Endodermal cell (in vitro differentiated cells): ENCODE measurements at regions not wholly inside any gene's neighbourhood (a gene's known extent, or its start where the extent isn't known, plus 50 kb on each side); places are given as distances from the start of the nearest gene placed in this dataset.

Experiments used
- DNase-seq: peaks from one replicate; pipeline ENCODE4 v3.0.0-alpha.2; 2017
- H3K27ac ChIP-seq: 2 replicates; pipeline ENCODE4 v1.5.1; 2013; ENCODE audit warnings: mild to moderate bottlenecking, low read depth, low read length, moderate library complexity
- H3K27me3 ChIP-seq: 2 replicates; pipeline ENCODE4 v1.6.1; 2013; ENCODE audit warnings: mild to moderate bottlenecking, low read length, moderate library complexity; ENCODE audit not compliant: insufficient read depth, control insufficient read depth, poor library complexity, severe bottlenecking
- H3K36me3 ChIP-seq: 2 replicates; pipeline ENCODE4 v1.7.0; 2013; ENCODE audit warnings: mild to moderate bottlenecking, low read length, moderate library complexity; ENCODE audit not compliant: control insufficient read depth, insufficient read depth
- H3K4me1 ChIP-seq: one replicate; pipeline ENCODE4 v1.7.0; 2013; ENCODE audit warnings: low read length; ENCODE audit not compliant: control insufficient read depth, insufficient read depth
- H3K4me3 ChIP-seq: 2 replicates; pipeline ENCODE4 v1.5.1; 2013; ENCODE audit warnings: mild to moderate bottlenecking, low read length, moderate library complexity
- H3K9ac ChIP-seq: 2 replicates; pipeline ENCODE4 v1.6.1; 2013; ENCODE audit warnings: mild to moderate bottlenecking, low read length, moderate library complexity; ENCODE audit not compliant: poor library complexity, severe bottlenecking; ENCODE audit errors: extremely low read depth
- H3K9me3 ChIP-seq: 2 replicates; pipeline ENCODE4 v1.6.1; 2013; ENCODE audit warnings: mild to moderate bottlenecking, low read length, moderate library complexity; ENCODE audit not compliant: control insufficient read depth
- H3K27ac Mint-ChIP-seq: 2 replicates; pipeline ENCODE4 v1.8.0; 2020; ENCODE audit warnings: mixed read lengths
- H3K27me3 Mint-ChIP-seq: 2 replicates; pipeline ENCODE4 v1.8.0; 2021; ENCODE audit warnings: mild to moderate bottlenecking, mixed read lengths; ENCODE audit not compliant: insufficient read depth
- H3K36me3 Mint-ChIP-seq: 2 replicates; pipeline ENCODE4 v1.8.0; 2020; ENCODE audit warnings: low read depth, mixed read lengths
- H3K4me1 Mint-ChIP-seq: 2 replicates; pipeline ENCODE4 v1.8.0; 2020; ENCODE audit warnings: mixed read lengths
- H3K4me3 Mint-ChIP-seq: 2 replicates; pipeline ENCODE4 v1.8.0; 2020; ENCODE audit warnings: mild to moderate bottlenecking, moderate library complexity, mixed read lengths
- H3K9me3 Mint-ChIP-seq: 2 replicates; pipeline ENCODE4 v1.8.0; 2020; ENCODE audit warnings: mild to moderate bottlenecking, mixed read lengths
- WGBS, 2 experiments: methylation state at CpG; one replicate each; pipeline versions ENCODE4 v1.1.5 to v1.1.7; 2013; ENCODE audit warnings: missing lambda C conversion rate in 2 of 2, mixed read lengths in 1 of 2; ENCODE audit not compliant: insufficient coverage in 1 of 2, insufficient read length in 1 of 2; 5-methylcytosine and 5-hydroxymethylcytosine counted together
- TF ChIP-seq, protein P1 (sequence below): fragments of 200-600 bp; sonication (generic); conservative IDR thresholded peaks from 2 replicates; pipeline ENCODE4 v1.5.0; 2021; ENCODE audit warnings: antibody characterized with exemption, mild to moderate bottlenecking

DNA sequence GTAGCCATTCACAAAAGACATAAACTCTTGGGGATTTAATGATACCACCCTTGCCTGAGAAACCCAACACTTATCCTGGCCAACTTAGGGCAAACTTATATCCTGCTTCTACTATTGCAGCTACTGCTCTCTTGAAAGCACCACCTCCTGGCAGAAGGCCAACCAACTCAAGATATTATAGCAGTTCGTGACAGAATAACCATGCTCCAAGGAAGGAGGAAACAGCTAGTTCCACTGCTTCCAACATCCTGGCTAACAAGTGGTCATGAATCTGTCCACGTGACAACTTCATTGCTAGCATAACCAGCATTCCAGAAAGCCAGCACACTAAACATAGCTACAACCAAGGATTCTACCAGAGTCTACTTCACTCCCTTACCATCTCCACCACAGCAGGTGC, 1037.5 kb downstream of the TBL1XR1 start:
- WGBS, 2 experiments = 95 to 100% methylated on average over 1 to 2 of the region's 2 CpGs
- Histone ChIP-seq H3K27me3 (no peaks in the 10 kb centered on the region), H3K9ac (no peak overlapping the region), H3K4me1 (no peaks in the 10 kb centered on the region), H3K9me3 (peaks cover 20% of the 10 kb centered on the region), H3K27ac (no peak overlapping the region), H3K36me3 (no peaks in the 10 kb centered on the region), H3K4me3 (no peak overlapping the region)
- TF ChIP-seq, protein P1, sequence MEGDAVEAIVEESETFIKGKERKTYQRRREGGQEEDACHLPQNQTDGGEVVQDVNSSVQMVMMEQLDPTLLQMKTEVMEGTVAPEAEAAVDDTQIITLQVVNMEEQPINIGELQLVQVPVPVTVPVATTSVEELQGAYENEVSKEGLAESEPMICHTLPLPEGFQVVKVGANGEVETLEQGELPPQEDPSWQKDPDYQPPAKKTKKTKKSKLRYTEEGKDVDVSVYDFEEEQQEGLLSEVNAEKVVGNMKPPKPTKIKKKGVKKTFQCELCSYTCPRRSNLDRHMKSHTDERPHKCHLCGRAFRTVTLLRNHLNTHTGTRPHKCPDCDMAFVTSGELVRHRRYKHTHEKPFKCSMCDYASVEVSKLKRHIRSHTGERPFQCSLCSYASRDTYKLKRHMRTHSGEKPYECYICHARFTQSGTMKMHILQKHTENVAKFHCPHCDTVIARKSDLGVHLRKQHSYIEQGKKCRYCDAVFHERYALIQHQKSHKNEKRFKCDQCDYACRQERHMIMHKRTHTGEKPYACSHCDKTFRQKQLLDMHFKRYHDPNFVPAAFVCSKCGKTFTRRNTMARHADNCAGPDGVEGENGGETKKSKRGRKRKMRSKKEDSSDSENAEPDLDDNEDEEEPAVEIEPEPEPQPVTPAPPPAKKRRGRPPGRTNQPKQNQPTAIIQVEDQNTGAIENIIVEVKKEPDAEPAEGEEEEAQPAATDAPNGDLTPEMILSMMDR = no peak
- Mint-ChIP-seq H3K27me3 (no peaks in the 10 kb centered on the region), H3K27ac (no peak overlapping the region), H3K4me1 (no peaks in the 10 kb centered on the region), H3K4me3 (no peak overlapping the region), H3K36me3 (no peaks in the 10 kb centered on the region), H3K9me3 (peaks cover 13% of the 10 kb centered on the region)
- DNase-seq = no peak

DNA sequence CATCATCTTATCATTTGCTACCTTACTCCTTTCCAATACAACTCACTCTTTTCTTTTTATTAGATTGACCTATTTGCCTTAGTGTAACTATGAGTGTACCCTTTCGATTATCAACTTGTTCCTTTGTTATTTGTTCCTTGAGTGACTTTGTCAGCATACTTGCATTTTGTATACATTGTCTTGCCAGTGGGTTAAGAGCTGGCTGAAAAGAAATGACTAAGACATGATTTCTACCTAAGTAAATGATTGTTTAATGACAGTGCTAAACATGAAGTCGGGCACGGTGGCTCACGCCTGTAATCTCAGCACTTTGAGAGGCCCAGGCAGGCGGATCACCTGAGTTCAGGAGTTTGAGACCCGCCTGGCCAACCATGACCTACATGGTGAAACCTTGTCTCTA, 1042.3 kb downstream of the TBL1XR1 start:
- 91 to 94% methylated on average over 5 to 6 of the region's 6 CpGs for WGBS, 2 experiments
- Mint-ChIP-seq H3K27ac (no peak overlapping the region), H3K4me3 (no peak overlapping the region), H3K27me3 (no peaks in the 10 kb centered on the region), H3K36me3 (no peaks in the 10 kb centered on the region), H3K9me3 (no peaks in the 10 kb centered on the region), H3K4me1 (no peaks in the 10 kb centered on the region)
- Histone ChIP-seq H3K36me3 (no peaks in the 10 kb centered on the region), H3K27me3 (no peaks in the 10 kb centered on the region), H3K27ac (no peak overlapping the region), H3K9me3 (peaks cover 1% of the 10 kb centered on the region), H3K9ac (no peak overlapping the region), H3K4me1 (no peaks in the 10 kb centered on the region), H3K4me3 (no peak overlapping the region)
- TF ChIP-seq, protein P1 = no peak
- no peak for DNase-seq

DNA sequence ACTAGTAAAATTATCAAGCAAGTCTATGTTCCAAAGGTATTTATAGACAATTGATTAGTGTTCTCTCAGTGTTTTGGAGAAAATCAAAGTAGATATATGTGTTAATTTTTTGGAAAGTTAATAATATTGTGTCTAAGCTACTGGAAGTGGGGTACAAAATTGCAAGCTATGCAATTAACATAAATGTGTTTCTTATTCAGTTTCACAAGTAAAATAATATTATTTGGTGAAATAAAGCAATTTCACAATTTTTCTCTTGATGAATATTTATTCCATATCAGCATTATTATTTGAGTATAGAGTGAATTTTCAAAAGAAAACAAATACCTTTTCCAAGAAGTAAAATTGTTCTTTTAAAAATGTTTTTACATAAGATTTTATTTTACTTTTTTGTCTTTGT, 1047.7 kb downstream of the TBL1XR1 start:
- no peaks in the 10 kb centered on the region for H3K4me1 Mint-ChIP-seq
- no peaks in the 10 kb centered on the region for H3K9me3 Mint-ChIP-seq
- H3K4me1 ChIP-seq = no peaks in the 10 kb centered on the region
- no peaks in the 10 kb centered on the region for H3K36me3 ChIP-seq
- no peak overlapping the region for H3K9ac ChIP-seq
- no peak overlapping the region for H3K4me3 ChIP-seq
- H3K27ac ChIP-seq = no peak overlapping the region
- H3K27me3 Mint-ChIP-seq = no peaks in the 10 kb centered on the region
- DNase-seq = no peak
- H3K27ac Mint-ChIP-seq = no peak overlapping the region
- no peak overlapping the region for H3K4me3 Mint-ChIP-seq
- no peaks in the 10 kb centered on the region for H3K9me3 ChIP-seq
- no peaks in the 10 kb centered on the region for H3K27me3 ChIP-seq
- H3K36me3 Mint-ChIP-seq = no peaks in the 10 kb centered on the region
- TF ChIP-seq, protein P1 = no peak
